GM12873 (cell line): ENCODE measurements at regions not wholly inside any gene's neighbourhood (a gene's known extent, or its start where the extent isn't known, plus 50 kb on each side); places are given as distances from the start of the nearest gene placed in this dataset.

ENCODE experiments used
- CTCF ChIP-seq: IDR thresholded peaks from 2 replicates; pipeline ENCODE4 v1.5.1; 2012; ENCODE audit warnings: low read depth, mild to moderate bottlenecking, moderate library complexity, low read length, control low read depth; ENCODE audit not compliant: insufficient read depth; ENCODE audit errors: missing control alignments

DNA sequence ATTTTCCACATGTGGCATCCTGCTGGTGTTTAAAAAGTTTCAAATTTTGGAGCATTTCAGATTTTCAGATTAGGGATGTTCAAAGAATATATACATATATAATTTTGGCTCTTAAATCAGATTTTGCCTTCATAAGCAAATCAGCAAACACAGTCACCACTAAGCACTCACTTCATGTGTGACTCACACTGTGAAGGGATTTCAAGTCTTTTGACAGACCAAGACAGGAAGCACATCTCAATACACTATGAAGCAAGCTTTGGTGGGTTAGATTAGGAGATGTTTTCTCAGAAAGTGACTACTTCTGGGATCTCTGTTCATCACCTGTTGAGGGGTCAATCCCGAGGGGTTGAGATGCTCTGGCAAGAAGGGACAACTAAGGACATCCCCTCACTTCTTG is 227.8 kb upstream of the RBBP8 start:
- TF ChIP-seq CTCF, result no peak

DNA sequence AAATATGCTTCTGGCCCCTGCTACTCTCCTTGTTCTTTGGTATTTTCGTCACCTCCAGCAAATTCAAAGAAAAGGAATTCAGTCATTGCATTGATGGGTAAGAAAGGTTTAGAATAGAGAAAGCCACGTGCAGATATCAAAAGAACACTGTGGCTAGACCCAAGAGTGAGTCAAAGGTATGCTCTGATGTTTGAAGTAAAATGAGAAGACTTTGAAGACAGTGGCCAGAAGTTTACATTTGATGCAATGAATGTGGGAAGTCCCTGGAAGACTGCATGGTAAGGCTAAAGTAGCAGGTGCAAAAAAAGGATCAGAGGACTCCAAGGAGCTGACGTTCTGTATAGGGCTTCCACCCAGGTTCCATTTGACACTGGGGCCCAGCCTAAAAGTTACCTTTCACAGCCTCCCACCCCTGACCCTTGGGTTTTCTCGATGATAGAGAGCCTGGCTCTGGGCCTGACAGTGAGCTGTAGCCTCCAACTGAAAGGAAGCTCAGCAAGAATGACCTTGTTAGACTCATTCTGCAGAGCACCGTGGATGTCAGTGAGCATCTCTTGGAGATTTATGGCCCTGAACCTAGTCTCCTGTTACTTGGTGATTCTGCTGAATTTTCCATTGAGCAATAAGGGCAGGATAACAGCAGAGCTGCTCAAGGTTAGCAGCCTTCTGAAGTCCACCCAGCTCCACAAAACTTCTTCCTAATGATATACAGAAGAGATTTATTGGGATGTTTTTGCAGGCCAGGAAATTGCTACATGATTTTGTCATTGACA is 223.7 kb upstream of the RBBP8 start:
- TF ChIP-seq CTCF, result no peak

GRCh38 chr18:22710673-22711191 is 222.4 kb upstream of the RBBP8 start:
- no peak for TF ChIP-seq CTCF

DNA sequence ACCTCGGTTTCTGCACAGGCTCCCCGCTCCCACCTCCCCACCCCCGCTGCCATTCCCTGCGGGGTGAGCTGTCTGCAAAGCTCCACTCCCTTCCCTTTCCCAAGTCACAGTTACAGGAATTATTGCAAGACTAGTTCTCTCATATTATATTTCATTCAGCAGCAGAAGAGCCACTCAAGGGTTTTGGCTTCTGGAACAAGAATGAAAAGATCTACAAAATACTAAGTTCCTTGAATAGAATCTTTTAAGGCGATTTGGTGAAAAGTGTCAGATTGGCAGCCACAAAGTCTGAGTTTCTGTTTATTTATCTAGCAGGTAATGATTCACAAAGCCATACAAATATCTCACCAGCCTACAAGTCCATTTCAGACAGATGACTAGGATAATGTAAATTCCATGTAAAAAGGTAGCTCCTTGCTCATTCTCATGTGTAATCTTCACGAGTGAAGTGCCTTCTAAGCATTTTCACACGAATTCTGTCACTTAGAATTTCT is 221.9 kb upstream of the RBBP8 start:
- no peak for TF ChIP-seq CTCF

- no peak for TF ChIP-seq CTCF
Observed at GRCh38 chr18:22713511-22713910, 219.6 kb upstream of the RBBP8 start.

DNA sequence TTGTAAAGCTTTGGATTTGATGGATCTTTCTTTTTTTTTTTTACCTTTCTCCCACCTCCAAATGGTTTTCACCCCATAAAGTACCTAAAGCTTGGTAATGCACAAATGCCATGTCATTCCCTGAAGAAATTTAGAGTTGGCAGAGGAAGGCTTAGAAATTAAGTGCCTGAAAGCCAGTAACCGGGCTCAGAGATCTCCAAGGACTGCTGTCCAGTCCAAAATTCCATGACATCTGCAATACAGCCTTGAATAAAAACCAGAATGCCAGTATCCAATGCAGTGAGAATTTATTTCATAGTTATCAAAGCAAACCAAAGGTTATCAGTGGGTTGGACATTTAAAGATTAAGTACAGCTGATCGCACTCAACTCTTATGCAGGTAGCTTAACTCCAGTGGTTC is 209.9 kb upstream of the RBBP8 start:
- no peak for TF ChIP-seq CTCF

DNA sequence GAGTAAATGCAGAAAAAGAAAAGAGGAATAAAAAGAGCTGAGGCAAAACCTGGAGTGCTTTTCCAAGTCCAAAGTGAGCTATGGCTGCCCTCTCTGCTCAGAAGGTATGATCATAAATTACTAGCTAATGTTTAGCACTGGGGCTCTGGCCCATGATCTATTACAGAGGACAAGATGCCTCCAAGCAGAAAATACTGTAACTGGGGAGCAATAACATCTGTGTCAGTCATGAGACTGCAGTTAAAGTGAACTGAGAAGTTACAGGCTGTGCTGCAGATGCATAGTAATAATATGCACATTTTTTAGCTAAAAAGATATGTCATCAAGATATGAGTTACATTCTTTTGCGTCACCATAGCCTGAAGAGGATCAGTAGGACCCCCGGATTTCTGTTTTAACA is 209.4 kb upstream of the RBBP8 start:
- no peak for TF ChIP-seq CTCF
